Uterus (tissue), 2 donors: ENCODE measurements at regions not wholly inside any gene's neighbourhood (a gene's known extent, or its start where the extent isn't known, plus 50 kb on each side); places are given as distances from the start of the nearest gene placed in this dataset.

Source experiments
- CTCF ChIP-seq, 4 experiments: fragments of 200-600 bp in 2 of 4; fragments of 450-650 bp in 2 of 4; sonication (generic) in 2 of 4; IDR thresholded peaks; one replicate each; pipeline ENCODE4 v1.5.1; 2016 to 2019; ENCODE audit warnings: antibody characterized with exemption in 4 of 4, mild to moderate bottlenecking in 2 of 4, moderate library complexity in 1 of 4
- POLR2A ChIP-seq, 2 donors: fragments of 450-650 bp; IDR thresholded peaks; one replicate each; pipeline ENCODE4 v1.6.1; 2016; ENCODE audit warnings: antibody characterized with exemption in 2 of 2, mild to moderate bottlenecking in 1 of 2, moderate library complexity in 1 of 2

GRCh38 chr6:21352131-21352530 lies 241.4 kb upstream of the SOX4 start:
- TF ChIP-seq CTCF (IDR thresholded peaks at IDR 0.05) (no peak), POLR2A (IDR thresholded peaks at IDR 0.05) (no peak)
